DMS53 treated with DMSO at 0.1 percent for 48 hours (cell line): ENCODE measurements at regions not wholly inside any gene's neighbourhood (a gene's known extent, or its start where the extent isn't known, plus 50 kb on each side); places are given as distances from the start of the nearest gene placed in this dataset.
"Not testable (repeated sequence)": the region's sequence is repeated elsewhere in the genome, so short reads cannot be mapped to it uniquely, and the experiment has no call there.

Experiments
- DNase-seq: peaks from one replicate; lab custom pipeline; 2025; ENCODE audit not compliant: unreplicated experiment; lab: John Stamatoyannopoulos, UW

DNA sequence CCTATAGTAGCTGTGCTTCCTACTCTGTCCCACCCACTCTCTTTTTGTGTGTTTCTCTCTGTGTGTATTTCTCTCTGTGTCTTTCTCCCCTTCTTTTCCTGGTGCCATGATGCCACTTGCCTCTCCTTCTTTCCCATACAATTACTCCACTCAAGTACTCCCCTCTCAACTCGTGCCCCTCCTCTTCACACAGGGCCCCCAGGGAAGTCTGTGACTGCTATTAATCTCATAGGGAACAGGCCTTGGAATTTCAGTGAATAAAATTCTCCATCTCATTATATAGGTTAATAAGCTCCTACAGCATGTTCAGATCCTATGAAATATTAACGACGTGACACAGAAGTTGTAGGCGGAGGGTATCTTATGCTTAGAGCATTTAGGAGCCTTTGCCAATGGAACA is 205.9 kb upstream of the EPHA4 start:
- DNase-seq: no peak

GRCh38 chr2:221777119-221777518 is 205.0 kb upstream of the EPHA4 start:
- no peak for DNase-seq

DNA sequence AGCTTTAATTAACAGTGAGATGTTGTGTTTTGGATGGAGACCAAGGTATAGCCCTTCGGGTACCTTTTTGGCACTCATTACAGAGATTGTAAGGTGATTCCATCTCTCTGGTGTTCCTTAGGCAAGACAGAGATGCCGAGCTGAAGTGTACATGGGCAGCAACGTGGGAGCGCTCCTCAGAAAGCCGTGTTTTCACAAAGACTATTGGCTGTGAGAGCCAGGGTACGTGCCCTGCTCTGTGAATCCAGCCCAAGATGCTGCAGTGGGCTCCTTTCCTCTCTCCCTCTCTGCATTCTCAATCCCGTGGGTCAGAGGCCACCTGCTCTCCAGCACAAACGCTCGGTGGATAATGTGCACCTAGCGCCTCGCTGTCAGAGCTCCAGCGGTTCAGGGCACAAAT is 203.0 kb upstream of the EPHA4 start:
- no peak for DNase-seq

- DNase-seq: no peak
Measured at GRCh38 chr2:221774136-221774535, 202.0 kb upstream of the EPHA4 start.

GRCh38 chr2:221771297-221771696 is 199.2 kb upstream of the EPHA4 start:
- no peak for DNase-seq

- no peak for DNase-seq
Measured at GRCh38 chr2:221767106-221768012, 195.3 kb upstream of the EPHA4 start.

DNA sequence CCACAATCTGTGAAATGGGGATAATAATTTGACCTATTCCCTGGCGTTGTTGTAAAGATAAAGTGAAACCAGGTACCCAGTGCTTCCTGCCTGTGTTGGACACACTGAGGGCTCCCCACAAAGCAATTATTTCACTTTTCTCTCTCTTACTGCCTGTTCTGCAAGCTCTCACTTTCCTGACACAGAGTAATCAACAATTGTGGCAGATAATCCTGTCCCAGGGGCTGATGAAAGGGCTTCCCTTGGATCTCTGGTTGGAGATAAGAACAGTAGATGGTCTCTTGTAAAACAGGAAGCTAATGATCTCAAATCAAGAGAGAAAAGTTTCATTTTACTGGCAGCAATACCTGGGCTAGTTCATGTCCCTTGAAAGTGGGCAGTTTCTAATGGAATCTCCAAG is 190.4 kb upstream of the EPHA4 start:
- no peak for DNase-seq

DNA sequence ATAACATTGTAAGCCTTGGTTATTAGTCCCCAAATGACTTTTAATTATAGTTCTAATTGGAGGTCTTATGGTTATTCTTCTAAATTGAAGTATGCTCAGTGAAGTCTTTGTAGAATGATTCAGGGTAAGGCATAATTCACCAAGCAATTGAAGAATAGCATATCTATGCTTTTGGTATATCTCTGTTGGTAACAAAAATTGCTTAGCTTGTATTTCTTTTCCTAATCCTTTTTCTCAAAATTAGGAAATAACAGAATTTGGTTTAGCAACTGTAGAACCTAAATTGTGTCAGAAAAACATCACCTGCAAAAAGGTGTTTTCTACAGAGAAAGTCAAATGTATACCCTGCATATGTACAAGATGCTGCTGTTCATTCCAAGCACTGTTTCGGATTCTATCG is 189.2 kb upstream of the EPHA4 start:
- DNase-seq: no peak

DNA sequence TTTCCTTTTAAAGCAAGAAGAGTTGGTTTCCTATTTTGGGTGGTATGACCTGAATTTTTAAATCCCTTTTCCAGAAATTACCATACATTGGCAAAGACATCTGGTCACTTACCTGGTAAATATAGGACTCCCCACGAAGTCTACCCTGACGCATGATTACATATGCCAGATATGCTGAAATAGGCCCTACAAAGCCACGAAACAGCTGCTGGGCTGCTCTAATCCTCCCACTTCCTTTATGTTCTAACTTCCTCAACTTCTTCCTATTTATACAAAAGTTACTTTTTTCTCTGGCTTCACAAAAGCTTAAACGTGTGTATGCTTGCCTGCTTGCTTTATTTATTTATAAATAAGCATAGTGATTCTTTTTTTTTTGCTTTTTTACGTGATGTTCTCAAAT is 186.0 kb upstream of the EPHA4 start:
- no peak for DNase-seq

DNA sequence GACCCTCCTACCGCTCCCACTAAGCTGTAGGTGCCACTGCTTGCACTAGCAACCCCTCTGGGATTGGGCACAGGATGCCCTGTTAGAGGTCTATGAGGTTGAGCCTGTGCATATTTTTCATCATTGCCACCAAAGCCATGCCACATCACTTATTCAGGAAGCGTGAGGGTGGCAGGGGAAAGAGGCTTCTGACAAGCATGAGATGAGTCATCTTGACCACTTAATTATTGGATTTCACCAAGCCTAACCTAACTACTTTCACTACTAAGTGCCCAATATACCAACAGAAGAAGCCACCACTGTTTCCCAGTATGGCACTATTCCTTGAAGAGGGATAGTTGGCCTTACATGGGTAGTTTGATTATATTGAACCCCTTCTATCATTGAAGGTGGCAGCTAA is 181.3 kb upstream of the EPHA4 start:
- no peak for DNase-seq

- no peak for DNase-seq
Measured at GRCh38 chr2:221752781-221753180, 180.7 kb upstream of the EPHA4 start.

GRCh38 chr2:221750316-221750715 is 178.2 kb upstream of the EPHA4 start:
- no peak for DNase-seq

DNA sequence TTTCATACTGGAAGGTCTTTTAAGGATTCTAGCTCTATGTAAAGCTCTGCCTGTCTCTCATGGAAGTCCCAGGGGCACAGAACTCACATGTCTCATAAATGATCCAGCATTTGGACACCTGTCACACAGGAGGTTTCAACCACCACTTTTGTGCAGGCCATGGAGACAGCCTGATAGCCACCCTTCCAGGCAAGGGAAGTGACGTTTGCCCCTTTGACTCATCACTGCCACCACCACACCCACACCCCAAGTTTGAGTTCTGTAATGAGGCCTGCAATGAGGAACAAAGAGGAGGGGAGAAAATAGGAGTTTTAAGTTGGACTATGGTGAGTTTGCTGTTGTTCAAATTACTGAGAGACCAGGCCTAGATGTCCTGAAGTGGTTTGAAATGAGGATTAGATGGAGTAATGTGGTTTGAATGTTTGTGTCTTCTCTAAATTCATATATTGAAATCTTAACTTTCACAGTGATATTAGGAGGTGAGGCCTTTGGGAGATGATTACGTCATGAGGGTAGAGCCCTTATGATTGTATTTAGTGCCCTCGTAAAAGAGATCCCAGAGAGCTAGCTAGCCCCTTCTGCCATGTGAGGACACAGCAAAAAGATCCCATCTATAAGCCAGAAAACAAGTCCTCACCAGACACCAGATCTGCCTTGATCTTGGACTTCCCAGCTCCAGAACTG is 175.3 kb upstream of the EPHA4 start:
- DNase-seq: no peak

GRCh38 chr2:221741496-221742211 is 169.6 kb upstream of the EPHA4 start:
- DNase-seq: no peak

- peak; percentile 66 for DNase-seq
Measured at GRCh38 chr2:221731432-221732145, 159.5 kb upstream of the EPHA4 start.

DNA sequence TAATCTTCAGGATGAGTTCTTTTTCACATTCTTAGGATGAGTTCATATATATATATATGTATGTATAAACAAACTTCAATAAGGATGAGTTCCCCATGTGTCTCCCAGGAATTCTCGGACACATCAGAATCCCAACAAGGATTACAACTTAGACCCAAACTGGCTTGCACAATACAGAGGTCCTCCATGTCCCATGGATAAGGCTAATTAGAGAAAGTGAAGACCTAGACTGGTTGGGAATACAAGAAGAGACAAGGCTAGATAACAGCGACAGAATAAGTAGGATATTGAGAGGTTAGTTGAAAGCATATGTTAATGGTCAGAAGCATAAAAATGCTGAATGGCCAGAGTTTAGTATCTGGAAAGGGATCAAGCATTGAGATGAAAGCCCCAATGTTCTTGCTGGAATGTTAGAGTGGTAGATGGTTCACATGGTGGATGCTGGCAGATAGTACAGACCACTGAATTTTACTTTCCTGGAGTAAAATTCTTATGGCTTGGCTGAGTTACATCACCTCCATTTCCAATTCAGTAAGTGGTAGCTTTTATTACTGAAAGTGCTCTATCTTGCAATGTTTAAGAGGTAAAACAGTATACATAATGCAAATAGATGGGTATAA is 154.9 kb upstream of the EPHA4 start:
- DNase-seq: no peak

GRCh38 chr2:221724631-221725203 is 152.6 kb upstream of the EPHA4 start:
- DNase-seq: no peak

GRCh38 chr2:221724117-221724516 is 152.0 kb upstream of the EPHA4 start:
- not testable (repeated sequence) for DNase-seq

- DNase-seq: peak; percentile 6
Measured at GRCh38 chr2:221716426-221717303, 144.6 kb upstream of the EPHA4 start.
